ENCODE measurements at regions not wholly inside any gene's neighbourhood (a gene's known extent, or its start where the extent isn't known, plus 50 kb on each side); places are given as distances from the start of the nearest gene placed in this dataset.

GRCh38 chr12:34108967-34109366 lies 86.7 kb downstream of the ALG10 start:
- TF ChIP-seq MEIS1 (CRISPR knock-in tag; IDR thresholded peaks at IDR 0.05; ENCODE audit: borderline replicate concordance) (no peak), ZNF580 (tag by site-specific recombination; IDR thresholded peaks at IDR 0.05) (no peak), ZNF121 (tag by site-specific recombination; IDR thresholded peaks at IDR 0.05) (no peak), ZNF768 (tag by site-specific recombination; IDR thresholded peaks at IDR 0.05) (no peak)
